ENCODE measurements at regions not wholly inside any gene's neighbourhood (a gene's known extent, or its start where the extent isn't known, plus 50 kb on each side); places are given as distances from the start of the nearest gene placed in this dataset.

GRCh38 chr1:222886878-222887351, 72.1 kb downstream of the DISP1 start:
- TF ChIP-seq CTCF (IDR thresholded peaks at IDR 0.05; ENCODE audit: control insufficient read depth, insufficient read depth, low read depth, low read length, missing control alignments), result no peak
- no peak for DNase-seq (ENCODE audit: low read depth)
- H3K4me3 ChIP-seq (ENCODE audit: control insufficient read depth, low read depth, low read length), result no peak overlapping the region

GRCh38 chr1:222889440-222889839, 74.6 kb downstream of the DISP1 start:
- TF ChIP-seq CTCF (IDR thresholded peaks at IDR 0.05; ENCODE audit: control insufficient read depth, insufficient read depth, low read depth, low read length, missing control alignments), result no peak
- DNase-seq (ENCODE audit: low read depth), result no peak
- H3K4me3 ChIP-seq (ENCODE audit: control insufficient read depth, low read depth, low read length), result no peak overlapping the region

GRCh38 chr1:222890716-222891115, 75.9 kb downstream of the DISP1 start:
- no peak for DNase-seq (ENCODE audit: low read depth)
- no peak overlapping the region for H3K4me3 ChIP-seq (ENCODE audit: control insufficient read depth, low read depth, low read length)
- no peak for TF ChIP-seq CTCF (IDR thresholded peaks at IDR 0.05; ENCODE audit: control insufficient read depth, insufficient read depth, low read depth, low read length, missing control alignments)

DNA sequence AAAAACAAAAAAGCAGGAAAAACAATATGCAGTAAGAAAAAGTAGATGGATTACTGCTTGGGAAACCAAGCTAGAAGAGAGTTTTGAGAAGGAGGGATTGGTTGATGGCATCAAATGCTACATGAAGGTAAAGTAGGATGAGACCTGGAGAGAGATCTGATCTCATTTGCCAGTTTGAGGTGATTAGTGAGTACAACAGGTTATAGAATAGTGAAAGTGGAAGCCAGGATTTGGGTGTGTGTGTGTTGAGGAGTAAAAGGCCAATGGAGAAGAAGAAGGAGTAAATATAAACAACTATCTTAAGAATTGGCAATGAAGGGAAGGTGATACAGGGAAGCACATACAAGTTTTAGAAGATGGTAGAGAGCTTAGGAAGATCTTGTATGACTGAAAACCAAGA, 76.7 kb downstream of the DISP1 start:
- DNase-seq (ENCODE audit: low read depth), result no peak
- no peak for TF ChIP-seq CTCF (IDR thresholded peaks at IDR 0.05; ENCODE audit: control insufficient read depth, insufficient read depth, low read depth, low read length, missing control alignments)
- H3K4me3 ChIP-seq (ENCODE audit: control insufficient read depth, low read depth, low read length), result no peak overlapping the region

DNA sequence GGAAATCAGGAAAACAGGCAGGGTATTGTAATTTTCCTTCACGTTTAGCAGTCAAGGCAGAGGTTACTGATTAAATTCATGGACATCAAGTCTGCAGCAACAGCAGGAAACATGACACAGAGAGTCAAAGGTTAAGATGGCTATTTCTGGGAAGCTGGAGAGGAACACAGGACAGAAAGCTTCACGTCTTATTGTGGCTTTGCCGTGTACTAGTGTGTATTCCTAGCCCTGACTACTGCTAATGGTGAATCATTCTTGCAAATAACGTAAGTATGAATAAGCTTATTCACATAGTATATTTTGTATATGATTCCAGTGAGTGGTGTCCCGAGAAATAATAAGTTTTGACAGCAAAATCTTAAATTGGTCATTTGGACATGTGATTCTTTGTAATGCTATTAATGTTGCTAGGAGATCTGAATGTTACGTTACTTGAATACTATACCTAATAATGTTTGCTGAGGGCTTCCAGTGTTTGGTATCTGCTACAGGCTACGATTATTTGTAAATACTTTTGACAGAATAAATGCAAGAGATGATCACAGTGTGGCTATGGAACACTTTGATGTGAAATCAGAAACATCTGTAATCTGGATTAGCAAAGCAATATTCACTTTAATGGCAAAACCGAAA, 77.4 kb downstream of the DISP1 start:
- TF ChIP-seq CTCF (IDR thresholded peaks at IDR 0.05; ENCODE audit: control insufficient read depth, insufficient read depth, low read depth, low read length, missing control alignments), result no peak
- DNase-seq (ENCODE audit: low read depth), result no peak
- no peak overlapping the region for H3K4me3 ChIP-seq (ENCODE audit: control insufficient read depth, low read depth, low read length)

DNA sequence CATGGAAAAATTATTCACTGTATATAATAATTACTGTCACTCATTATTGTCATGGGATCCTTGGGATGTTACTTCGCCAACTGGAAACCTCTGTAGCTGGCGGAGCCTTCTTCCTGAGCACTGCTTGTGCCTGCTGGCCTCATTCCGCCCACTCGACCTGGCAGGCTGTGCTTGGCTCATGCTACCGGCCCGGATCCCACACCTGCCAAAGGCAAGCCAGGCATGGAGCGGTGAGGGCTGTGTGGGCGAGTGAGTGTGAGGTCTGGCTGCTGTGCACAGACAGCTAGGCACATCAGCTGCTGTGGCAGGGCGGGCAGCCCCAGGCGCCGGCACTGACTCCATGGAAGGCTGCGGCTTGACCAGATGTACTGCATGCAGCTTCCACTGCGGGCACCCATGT, 78.4 kb downstream of the DISP1 start:
- H3K4me3 ChIP-seq (ENCODE audit: control insufficient read depth, low read depth, low read length), result no peak overlapping the region
- TF ChIP-seq CTCF (IDR thresholded peaks at IDR 0.05; ENCODE audit: control insufficient read depth, insufficient read depth, low read depth, low read length, missing control alignments), result no peak
- DNase-seq (ENCODE audit: low read depth), result no peak
